ENCODE measurements at regions not wholly inside any gene's neighbourhood (a gene's known extent, or its start where the extent isn't known, plus 50 kb on each side); places are given as distances from the start of the nearest gene placed in this dataset.

GRCh38 chr11:24372491-24372890, 124.4 kb upstream of the LUZP2 start:
- TF ChIP-seq CTCF (IDR thresholded peaks at IDR 0.05): no peak
- no peak for TF ChIP-seq POLR2A (IDR thresholded peaks at IDR 0.05)
